ENCODE measurements at regions not wholly inside any gene's neighbourhood (a gene's known extent, or its start where the extent isn't known, plus 50 kb on each side); places are given as distances from the start of the nearest gene placed in this dataset.

DNA sequence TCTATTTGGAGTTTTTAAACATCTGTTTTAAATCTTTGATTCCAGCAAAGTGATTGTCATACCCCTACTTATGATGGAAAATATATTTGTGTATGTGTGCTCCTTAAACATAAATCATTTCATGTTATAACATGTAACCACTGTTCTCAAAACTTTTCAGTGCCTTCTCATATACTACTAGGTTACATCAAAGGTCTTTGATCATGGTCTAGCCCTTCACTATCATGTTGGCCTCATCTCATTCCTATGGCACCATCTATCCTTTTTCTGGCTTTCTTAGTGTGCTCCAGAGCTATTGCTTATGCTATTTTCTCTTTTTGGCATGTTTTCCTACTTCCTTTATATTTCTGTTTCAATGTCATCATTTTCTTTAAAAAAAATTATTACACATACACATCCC is 367.9 kb upstream of the SLC39A10 start (continued):
- TF ChIP-seq, protein P1, sequence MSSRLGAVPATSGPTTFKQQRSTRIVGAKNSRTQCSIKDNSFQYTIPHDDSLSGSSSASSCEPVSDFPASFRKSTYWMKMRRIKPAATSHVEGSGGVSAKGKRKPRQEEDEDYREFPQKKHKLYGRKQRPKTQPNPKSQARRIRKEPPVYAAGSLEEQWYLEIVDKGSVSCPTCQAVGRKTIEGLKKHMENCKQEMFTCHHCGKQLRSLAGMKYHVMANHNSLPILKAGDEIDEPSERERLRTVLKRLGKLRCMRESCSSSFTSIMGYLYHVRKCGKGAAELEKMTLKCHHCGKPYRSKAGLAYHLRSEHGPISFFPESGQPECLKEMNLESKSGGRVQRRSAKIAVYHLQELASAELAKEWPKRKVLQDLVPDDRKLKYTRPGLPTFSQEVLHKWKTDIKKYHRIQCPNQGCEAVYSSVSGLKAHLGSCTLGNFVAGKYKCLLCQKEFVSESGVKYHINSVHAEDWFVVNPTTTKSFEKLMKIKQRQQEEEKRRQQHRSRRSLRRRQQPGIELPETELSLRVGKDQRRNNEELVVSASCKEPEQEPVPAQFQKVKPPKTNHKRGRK (CRISPR knock-in tag; IDR thresholded peaks at IDR 0.05; ENCODE audit: borderline replicate concordance) = no peak

GRCh38 chr2:195279840-195280427 is 377.1 kb upstream of the SLC39A10 start:
- no peaks in the 10 kb centered on the region for H3K4me1 Mint-ChIP-seq
- no peaks in the 10 kb centered on the region for H3K27me3 Mint-ChIP-seq (ENCODE audit: low read depth)
- no peak overlapping the region for H3K27ac Mint-ChIP-seq
- POLR2A ChIA-PET = interaction anchor here (0.6 kb wide), 1 partner anchor 742 kb away, joined by 3 read pairs; no protein-coding TSS in a partner anchor
- H3K4me3 Mint-ChIP-seq = no peak overlapping the region
- CTCF ChIA-PET = no interaction called here
- H3K9me3 Mint-ChIP-seq = no peaks in the 10 kb centered on the region
- no peak for TF ChIP-seq SOX15 (CRISPR knock-in tag; IDR thresholded peaks at IDR 0.05)
- no peak for TF ChIP-seq GRHL2 (CRISPR knock-in tag; IDR thresholded peaks at IDR 0.05; ENCODE audit: insufficient replicate concordance, severe bottlenecking)
- TF ChIP-seq CDX4 (CRISPR knock-in tag; IDR thresholded peaks at IDR 0.05; ENCODE audit: borderline replicate concordance) = no peak
- TF ChIP-seq ZBTB21 (CRISPR knock-in tag; IDR thresholded peaks at IDR 0.05; ENCODE audit: borderline replicate concordance) = no peak
- no peak for TF ChIP-seq CREB1 (CRISPR knock-in tag; IDR thresholded peaks at IDR 0.05)
- TF ChIP-seq, protein P2, sequence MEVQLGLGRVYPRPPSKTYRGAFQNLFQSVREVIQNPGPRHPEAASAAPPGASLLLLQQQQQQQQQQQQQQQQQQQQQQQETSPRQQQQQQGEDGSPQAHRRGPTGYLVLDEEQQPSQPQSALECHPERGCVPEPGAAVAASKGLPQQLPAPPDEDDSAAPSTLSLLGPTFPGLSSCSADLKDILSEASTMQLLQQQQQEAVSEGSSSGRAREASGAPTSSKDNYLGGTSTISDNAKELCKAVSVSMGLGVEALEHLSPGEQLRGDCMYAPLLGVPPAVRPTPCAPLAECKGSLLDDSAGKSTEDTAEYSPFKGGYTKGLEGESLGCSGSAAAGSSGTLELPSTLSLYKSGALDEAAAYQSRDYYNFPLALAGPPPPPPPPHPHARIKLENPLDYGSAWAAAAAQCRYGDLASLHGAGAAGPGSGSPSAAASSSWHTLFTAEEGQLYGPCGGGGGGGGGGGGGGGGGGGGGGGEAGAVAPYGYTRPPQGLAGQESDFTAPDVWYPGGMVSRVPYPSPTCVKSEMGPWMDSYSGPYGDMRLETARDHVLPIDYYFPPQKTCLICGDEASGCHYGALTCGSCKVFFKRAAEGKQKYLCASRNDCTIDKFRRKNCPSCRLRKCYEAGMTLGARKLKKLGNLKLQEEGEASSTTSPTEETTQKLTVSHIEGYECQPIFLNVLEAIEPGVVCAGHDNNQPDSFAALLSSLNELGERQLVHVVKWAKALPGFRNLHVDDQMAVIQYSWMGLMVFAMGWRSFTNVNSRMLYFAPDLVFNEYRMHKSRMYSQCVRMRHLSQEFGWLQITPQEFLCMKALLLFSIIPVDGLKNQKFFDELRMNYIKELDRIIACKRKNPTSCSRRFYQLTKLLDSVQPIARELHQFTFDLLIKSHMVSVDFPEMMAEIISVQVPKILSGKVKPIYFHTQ (CRISPR knock-in tag; IDR thresholded peaks at IDR 0.05) = no peak
- no peak for TF ChIP-seq HMGA2 (CRISPR knock-in tag; IDR thresholded peaks at IDR 0.05)
- H3K36me3 Mint-ChIP-seq = no peaks in the 10 kb centered on the region
- DNase-seq (ENCODE audit: low spot score) (no peak), ATAC-seq (no peak)

- peaks cover 40% of the 10 kb centered on the region for H3K4me1 Mint-ChIP-seq
- peaks cover 12% of the 10 kb centered on the region for H3K36me3 Mint-ChIP-seq
- peak overlapping the region; percentile 40; the same call in 1 of the 2 replicates for H3K27ac Mint-ChIP-seq
- ATAC-seq (peak; percentile 55), DNase-seq (ENCODE audit: low spot score) (no peak)
- H3K9me3 Mint-ChIP-seq = peaks cover 20% of the 10 kb centered on the region
- H3K27me3 Mint-ChIP-seq (ENCODE audit: low read depth) = no peaks in the 10 kb centered on the region
- ChIA-PET POLR2A (no interaction called here), CTCF (interaction anchor here (1.0 kb wide), 3 partner anchors 28 to 798 kb away, joined by 3 read pairs; partner anchors contain the start of gene DNAH7)
- no peak overlapping the region for H3K4me3 Mint-ChIP-seq
- TF ChIP-seq NFE2L1 (CRISPR knock-in tag; IDR thresholded peaks at IDR 0.05) = no peak
- TF ChIP-seq TP53 (CRISPR knock-in tag; IDR thresholded peaks at IDR 0.05) = no peak
- TF ChIP-seq ZNF263 (CRISPR knock-in tag; IDR thresholded peaks at IDR 0.05; ENCODE audit: low read depth) = no peak
- TF ChIP-seq, protein P3, sequence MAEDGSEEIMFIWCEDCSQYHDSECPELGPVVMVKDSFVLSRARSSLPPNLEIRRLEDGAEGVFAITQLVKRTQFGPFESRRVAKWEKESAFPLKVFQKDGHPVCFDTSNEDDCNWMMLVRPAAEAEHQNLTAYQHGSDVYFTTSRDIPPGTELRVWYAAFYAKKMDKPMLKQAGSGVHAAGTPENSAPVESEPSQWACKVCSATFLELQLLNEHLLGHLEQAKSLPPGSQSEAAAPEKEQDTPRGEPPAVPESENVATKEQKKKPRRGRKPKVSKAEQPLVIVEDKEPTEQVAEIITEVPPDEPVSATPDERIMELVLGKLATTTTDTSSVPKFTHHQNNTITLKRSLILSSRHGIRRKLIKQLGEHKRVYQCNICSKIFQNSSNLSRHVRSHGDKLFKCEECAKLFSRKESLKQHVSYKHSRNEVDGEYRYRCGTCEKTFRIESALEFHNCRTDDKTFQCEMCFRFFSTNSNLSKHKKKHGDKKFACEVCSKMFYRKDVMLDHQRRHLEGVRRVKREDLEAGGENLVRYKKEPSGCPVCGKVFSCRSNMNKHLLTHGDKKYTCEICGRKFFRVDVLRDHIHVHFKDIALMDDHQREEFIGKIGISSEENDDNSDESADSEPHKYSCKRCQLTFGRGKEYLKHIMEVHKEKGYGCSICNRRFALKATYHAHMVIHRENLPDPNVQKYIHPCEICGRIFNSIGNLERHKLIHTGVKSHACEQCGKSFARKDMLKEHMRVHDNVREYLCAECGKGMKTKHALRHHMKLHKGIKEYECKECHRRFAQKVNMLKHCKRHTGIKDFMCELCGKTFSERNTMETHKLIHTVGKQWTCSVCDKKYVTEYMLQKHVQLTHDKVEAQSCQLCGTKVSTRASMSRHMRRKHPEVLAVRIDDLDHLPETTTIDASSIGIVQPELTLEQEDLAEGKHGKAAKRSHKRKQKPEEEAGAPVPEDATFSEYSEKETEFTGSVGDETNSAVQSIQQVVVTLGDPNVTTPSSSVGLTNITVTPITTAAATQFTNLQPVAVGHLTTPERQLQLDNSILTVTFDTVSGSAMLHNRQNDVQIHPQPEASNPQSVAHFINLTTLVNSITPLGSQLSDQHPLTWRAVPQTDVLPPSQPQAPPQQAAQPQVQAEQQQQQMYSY (CRISPR knock-in tag; IDR thresholded peaks at IDR 0.05) = no peak
- no peak for TF ChIP-seq ZNF532 (CRISPR knock-in tag; IDR thresholded peaks at IDR 0.05; ENCODE audit: borderline replicate concordance)
- TF ChIP-seq, protein P4, sequence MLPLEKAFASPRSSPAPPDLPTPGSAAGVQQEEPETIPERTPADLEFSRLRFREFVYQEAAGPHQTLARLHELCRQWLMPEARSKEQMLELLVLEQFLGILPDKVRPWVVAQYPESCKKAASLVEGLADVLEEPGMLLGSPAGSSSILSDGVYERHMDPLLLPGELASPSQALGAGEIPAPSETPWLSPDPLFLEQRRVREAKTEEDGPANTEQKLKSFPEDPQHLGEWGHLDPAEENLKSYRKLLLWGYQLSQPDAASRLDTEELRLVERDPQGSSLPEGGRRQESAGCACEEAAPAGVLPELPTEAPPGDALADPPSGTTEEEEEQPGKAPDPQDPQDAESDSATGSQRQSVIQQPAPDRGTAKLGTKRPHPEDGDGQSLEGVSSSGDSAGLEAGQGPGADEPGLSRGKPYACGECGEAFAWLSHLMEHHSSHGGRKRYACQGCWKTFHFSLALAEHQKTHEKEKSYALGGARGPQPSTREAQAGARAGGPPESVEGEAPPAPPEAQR (CRISPR knock-in tag; IDR thresholded peaks at IDR 0.05) = no peak
- TF ChIP-seq CTCF (IDR thresholded peaks at IDR 0.05) = no peak
These were observed 386.5 kb upstream of the SLC39A10 start for GRCh38 chr2:195270466-195271039.

Measured in WTC11 (cell line).